ENCODE measurements at regions not wholly inside any gene's neighbourhood (a gene's known extent, or its start where the extent isn't known, plus 50 kb on each side); places are given as distances from the start of the nearest gene placed in this dataset.
A peak's percentile ranks its signal among the peaks of the same experiment; 100 is the strongest.

DNA sequence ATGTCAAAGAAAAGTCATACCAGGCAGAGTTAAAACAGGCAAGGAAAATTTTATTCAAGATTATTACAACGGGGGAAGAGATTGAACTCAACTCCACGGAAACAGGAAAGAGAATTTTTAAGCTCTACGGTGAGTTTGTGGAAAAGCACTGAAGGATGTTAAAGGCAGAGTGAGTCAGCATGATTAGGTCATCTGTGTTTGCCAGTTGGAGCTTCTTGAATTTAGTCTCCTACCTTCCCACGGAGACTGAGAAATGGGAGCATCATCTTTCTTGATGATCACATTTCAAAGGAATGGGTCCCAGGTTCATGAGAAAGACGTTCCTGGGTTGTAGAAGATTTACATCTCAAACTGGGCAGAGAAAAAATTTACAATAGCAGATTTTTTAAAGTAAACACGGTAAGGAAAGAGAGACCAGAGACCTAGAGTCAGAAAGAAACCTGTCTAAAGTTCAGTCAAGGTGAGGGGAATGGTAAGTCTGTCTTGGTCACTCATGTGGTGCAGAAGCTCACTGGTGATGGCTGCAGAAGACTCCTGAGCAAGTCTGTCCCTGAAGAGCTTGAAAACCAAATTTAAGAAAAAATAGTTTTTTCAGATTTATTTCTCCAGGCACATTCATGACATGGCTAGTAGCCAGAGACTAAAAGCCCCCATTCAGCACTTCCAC, 516.9 kb upstream of the LRRN3 start (continued):
- TF ChIP-seq, protein P1, sequence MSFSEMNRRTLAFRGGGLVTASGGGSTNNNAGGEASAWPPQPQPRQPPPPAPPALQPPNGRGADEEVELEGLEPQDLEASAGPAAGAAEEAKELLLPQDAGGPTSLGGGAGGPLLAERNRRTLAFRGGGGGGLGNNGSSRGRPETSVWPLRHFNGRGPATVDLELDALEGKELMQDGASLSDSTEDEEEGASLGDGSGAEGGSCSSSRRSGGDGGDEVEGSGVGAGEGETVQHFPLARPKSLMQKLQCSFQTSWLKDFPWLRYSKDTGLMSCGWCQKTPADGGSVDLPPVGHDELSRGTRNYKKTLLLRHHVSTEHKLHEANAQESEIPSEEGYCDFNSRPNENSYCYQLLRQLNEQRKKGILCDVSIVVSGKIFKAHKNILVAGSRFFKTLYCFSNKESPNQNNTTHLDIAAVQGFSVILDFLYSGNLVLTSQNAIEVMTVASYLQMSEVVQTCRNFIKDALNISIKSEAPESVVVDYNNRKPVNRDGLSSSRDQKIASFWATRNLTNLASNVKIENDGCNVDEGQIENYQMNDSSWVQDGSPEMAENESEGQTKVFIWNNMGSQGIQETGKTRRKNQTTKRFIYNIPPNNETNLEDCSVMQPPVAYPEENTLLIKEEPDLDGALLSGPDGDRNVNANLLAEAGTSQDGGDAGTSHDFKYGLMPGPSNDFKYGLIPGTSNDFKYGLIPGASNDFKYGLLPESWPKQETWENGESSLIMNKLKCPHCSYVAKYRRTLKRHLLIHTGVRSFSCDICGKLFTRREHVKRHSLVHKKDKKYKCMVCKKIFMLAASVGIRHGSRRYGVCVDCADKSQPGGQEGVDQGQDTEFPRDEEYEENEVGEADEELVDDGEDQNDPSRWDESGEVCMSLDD (tag by site-specific recombination; IDR thresholded peaks at IDR 0.05): no peak
- TF ChIP-seq ZNF558 (tag by site-specific recombination; IDR thresholded peaks at IDR 0.05): 0 out of 2 replicates have a peak, but pooled peaks have one; percentile 19
- TF ChIP-seq ZNF555 (tag by site-specific recombination; conservative IDR thresholded peaks at IDR 0.05): no peak
- no peak for TF ChIP-seq ZNF292 (tag by site-specific recombination; IDR thresholded peaks at IDR 0.05; ENCODE audit: borderline replicate concordance, low read depth)
- TF ChIP-seq, protein P2, sequence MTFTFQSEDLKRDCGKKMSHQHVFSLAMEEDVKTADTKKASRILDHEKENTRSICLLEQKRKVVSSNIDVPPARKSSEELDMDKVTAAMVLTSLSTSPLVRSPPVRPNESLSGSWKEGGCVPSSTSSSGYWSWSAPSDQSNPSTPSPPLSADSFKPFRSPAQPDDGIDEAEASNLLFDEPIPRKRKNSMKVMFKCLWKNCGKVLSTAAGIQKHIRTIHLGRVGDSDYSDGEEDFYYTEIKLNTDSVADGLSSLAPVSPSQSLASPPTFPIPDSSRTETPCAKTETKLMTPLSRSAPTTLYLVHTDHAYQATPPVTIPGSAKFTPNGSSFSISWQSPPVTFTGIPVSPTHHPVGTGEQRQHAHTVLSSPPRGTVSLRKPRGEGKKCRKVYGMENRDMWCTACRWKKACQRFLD (tag by site-specific recombination; IDR thresholded peaks at IDR 0.05): no peak
- TF ChIP-seq, protein P3, sequence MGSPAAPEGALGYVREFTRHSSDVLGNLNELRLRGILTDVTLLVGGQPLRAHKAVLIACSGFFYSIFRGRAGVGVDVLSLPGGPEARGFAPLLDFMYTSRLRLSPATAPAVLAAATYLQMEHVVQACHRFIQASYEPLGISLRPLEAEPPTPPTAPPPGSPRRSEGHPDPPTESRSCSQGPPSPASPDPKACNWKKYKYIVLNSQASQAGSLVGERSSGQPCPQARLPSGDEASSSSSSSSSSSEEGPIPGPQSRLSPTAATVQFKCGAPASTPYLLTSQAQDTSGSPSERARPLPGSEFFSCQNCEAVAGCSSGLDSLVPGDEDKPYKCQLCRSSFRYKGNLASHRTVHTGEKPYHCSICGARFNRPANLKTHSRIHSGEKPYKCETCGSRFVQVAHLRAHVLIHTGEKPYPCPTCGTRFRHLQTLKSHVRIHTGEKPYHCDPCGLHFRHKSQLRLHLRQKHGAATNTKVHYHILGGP (tag by site-specific recombination; IDR thresholded peaks at IDR 0.05): no peak
- TF ChIP-seq, protein P4, sequence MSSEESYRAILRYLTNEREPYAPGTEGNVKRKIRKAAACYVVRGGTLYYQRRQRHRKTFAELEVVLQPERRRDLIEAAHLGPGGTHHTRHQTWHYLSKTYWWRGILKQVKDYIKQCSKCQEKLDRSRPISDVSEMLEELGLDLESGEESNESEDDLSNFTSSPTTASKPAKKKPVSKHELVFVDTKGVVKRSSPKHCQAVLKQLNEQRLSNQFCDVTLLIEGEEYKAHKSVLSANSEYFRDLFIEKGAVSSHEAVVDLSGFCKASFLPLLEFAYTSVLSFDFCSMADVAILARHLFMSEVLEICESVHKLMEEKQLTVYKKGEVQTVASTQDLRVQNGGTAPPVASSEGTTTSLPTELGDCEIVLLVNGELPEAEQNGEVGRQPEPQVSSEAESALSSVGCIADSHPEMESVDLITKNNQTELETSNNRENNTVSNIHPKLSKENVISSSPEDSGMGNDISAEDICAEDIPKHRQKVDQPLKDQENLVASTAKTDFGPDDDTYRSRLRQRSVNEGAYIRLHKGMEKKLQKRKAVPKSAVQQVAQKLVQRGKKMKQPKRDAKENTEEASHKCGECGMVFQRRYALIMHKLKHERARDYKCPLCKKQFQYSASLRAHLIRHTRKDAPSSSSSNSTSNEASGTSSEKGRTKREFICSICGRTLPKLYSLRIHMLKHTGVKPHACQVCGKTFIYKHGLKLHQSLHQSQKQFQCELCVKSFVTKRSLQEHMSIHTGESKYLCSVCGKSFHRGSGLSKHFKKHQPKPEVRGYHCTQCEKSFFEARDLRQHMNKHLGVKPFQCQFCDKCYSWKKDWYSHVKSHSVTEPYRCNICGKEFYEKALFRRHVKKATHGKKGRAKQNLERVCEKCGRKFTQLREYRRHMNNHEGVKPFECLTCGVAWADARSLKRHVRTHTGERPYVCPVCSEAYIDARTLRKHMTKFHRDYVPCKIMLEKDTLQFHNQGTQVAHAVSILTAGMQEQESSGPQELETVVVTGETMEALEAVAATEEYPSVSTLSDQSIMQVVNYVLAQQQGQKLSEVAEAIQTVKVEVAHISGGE (tag by site-specific recombination; conservative IDR thresholded peaks at IDR 0.05; ENCODE audit: low read depth): peak; percentile 55
- TF ChIP-seq IKZF3 (tag by site-specific recombination; IDR thresholded peaks at IDR 0.05): no peak
- TF ChIP-seq ZNF513 (tag by site-specific recombination; IDR thresholded peaks at IDR 0.05): no peak
- TF ChIP-seq ZNF214 (tag by site-specific recombination; IDR thresholded peaks at IDR 0.05; ENCODE audit: borderline replicate concordance): no peak
- peak; percentile 77; the same call in 1 of the 2 replicates for TF ChIP-seq ZNF660 (tag by site-specific recombination; IDR thresholded peaks at IDR 0.05)
- TF ChIP-seq ZNF518A (tag by site-specific recombination; conservative IDR thresholded peaks at IDR 0.05; ENCODE audit: low read depth): peak; percentile 49
- TF ChIP-seq ZNF335 (tag by site-specific recombination; conservative IDR thresholded peaks at IDR 0.05): peak; percentile 45; the same call in 1 of the 2 replicates
- TF ChIP-seq ZNF623 (tag by site-specific recombination; IDR thresholded peaks at IDR 0.05): no peak
- TF ChIP-seq ZNF670 (tag by site-specific recombination; IDR thresholded peaks at IDR 0.05; ENCODE audit: low read depth): no peak
- TF ChIP-seq, protein P5, sequence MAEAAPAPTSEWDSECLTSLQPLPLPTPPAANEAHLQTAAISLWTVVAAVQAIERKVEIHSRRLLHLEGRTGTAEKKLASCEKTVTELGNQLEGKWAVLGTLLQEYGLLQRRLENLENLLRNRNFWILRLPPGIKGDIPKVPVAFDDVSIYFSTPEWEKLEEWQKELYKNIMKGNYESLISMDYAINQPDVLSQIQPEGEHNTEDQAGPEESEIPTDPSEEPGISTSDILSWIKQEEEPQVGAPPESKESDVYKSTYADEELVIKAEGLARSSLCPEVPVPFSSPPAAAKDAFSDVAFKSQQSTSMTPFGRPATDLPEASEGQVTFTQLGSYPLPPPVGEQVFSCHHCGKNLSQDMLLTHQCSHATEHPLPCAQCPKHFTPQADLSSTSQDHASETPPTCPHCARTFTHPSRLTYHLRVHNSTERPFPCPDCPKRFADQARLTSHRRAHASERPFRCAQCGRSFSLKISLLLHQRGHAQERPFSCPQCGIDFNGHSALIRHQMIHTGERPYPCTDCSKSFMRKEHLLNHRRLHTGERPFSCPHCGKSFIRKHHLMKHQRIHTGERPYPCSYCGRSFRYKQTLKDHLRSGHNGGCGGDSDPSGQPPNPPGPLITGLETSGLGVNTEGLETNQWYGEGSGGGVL (tag by site-specific recombination; IDR thresholded peaks at IDR 0.05): no peak
- TF ChIP-seq, protein P6, sequence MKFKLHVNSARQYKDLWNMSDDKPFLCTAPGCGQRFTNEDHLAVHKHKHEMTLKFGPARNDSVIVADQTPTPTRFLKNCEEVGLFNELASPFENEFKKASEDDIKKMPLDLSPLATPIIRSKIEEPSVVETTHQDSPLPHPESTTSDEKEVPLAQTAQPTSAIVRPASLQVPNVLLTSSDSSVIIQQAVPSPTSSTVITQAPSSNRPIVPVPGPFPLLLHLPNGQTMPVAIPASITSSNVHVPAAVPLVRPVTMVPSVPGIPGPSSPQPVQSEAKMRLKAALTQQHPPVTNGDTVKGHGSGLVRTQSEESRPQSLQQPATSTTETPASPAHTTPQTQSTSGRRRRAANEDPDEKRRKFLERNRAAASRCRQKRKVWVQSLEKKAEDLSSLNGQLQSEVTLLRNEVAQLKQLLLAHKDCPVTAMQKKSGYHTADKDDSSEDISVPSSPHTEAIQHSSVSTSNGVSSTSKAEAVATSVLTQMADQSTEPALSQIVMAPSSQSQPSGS (tag by site-specific recombination; IDR thresholded peaks at IDR 0.05; ENCODE audit: low read depth): no peak
- no peak for TF ChIP-seq ZNF175 (tag by site-specific recombination; IDR thresholded peaks at IDR 0.05)
- TF ChIP-seq ZNF221 (tag by site-specific recombination; IDR thresholded peaks at IDR 0.05; ENCODE audit: borderline replicate concordance): no peak
